ENCODE measurements at regions not wholly inside any gene's neighbourhood (a gene's known extent, or its start where the extent isn't known, plus 50 kb on each side); places are given as distances from the start of the nearest gene placed in this dataset.

DNA sequence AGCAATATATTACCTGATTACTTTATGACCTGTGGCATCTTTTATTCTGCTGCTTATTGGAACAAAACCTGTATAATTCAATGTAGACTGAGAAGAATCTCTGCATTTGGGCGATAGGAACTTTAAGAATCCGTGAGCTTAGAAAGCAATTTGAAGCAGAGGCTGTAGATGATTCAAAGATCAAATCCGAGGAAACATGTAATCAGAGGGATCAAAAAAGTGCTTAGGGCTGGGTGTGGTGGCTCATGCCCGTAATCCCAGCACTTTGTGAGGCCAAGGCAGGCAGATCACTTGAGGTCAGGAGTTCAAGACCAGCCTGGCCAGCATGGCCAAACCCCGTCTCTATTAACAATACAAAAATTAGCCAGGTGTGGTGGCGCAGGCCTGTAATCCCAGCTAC, 198.4 kb downstream of the MTX2 start:
- TF ChIP-seq GATA3 (IDR thresholded peaks at IDR 0.05; ENCODE audit: low read depth, low read length) (no peak), GATA2 (IDR thresholded peaks at IDR 0.05; ENCODE audit: low read depth, low read length) (no peak)

All from SH-SY5Y (cell line).